CD1c-positive myeloid dendritic cell (primary cell): ENCODE measurements at regions not wholly inside any gene's neighbourhood (a gene's known extent, or its start where the extent isn't known, plus 50 kb on each side); places are given as distances from the start of the nearest gene placed in this dataset.

Source experiments
- DNase-seq: peaks from one replicate; pipeline ENCODE4 v3.0.0-alpha.2; 2016; ENCODE audit errors: extremely low spot score

- DNase-seq, result no peak
These were observed 482.5 kb downstream of the GLRX3 start for GRCh38 chr10:130618647-130619046.

GRCh38 chr10:130621231-130621775 lies 485.1 kb downstream of the GLRX3 start:
- DNase-seq, result no peak

- DNase-seq, result no peak
These were observed 487.6 kb downstream of the GLRX3 start for GRCh38 chr10:130623680-130624267.

- DNase-seq, result no peak
These were observed 491.3 kb downstream of the GLRX3 start for GRCh38 chr10:130627346-130628045.

GRCh38 chr10:130630135-130630534 lies 493.9 kb downstream of the GLRX3 start:
- DNase-seq, result peak; percentile 13

- DNase-seq, result peak; percentile 73
These were observed 495.2 kb downstream of the GLRX3 start for GRCh38 chr10:130631142-130632096.

GRCh38 chr10:130634816-130635215 lies 498.6 kb downstream of the GLRX3 start:
- DNase-seq, result no peak

- no peak for DNase-seq
These were observed 499.3 kb downstream of the GLRX3 start for GRCh38 chr10:130635528-130635927.

- DNase-seq, result peak; percentile 11
These were observed 500.2 kb downstream of the GLRX3 start for GRCh38 chr10:130636313-130636930.

GRCh38 chr10:130637089-130637676 lies 501.0 kb downstream of the GLRX3 start:
- DNase-seq, result no peak

- DNase-seq, result peak; percentile 9
These were observed 502.8 kb downstream of the GLRX3 start for GRCh38 chr10:130638991-130639390.

GRCh38 chr10:130642926-130643325 lies 506.7 kb downstream of the GLRX3 start:
- DNase-seq, result no peak

GRCh38 chr10:130647341-130647740 lies 511.1 kb downstream of the GLRX3 start:
- DNase-seq, result no peak

GRCh38 chr10:130648807-130649206 lies 512.6 kb downstream of the GLRX3 start:
- no peak for DNase-seq

GRCh38 chr10:130652544-130652943 lies 516.4 kb downstream of the GLRX3 start:
- peak; percentile 19 for DNase-seq

- no peak for DNase-seq
These were observed 516.9 kb downstream of the GLRX3 start for GRCh38 chr10:130652964-130653578.

- DNase-seq, result no peak
These were observed 518.5 kb downstream of the GLRX3 start for GRCh38 chr10:130654726-130655125.

- no peak for DNase-seq
These were observed 519.4 kb downstream of the GLRX3 start for GRCh38 chr10:130655313-130656186.

GRCh38 chr10:130656187-130656575 lies 520.0 kb downstream of the GLRX3 start:
- no peak for DNase-seq

GRCh38 chr10:130656582-130657133 lies 520.5 kb downstream of the GLRX3 start:
- no peak for DNase-seq
